ENCODE measurements at regions not wholly inside any gene's neighbourhood (a gene's known extent, or its start where the extent isn't known, plus 50 kb on each side); places are given as distances from the start of the nearest gene placed in this dataset.
"Not testable (repeated sequence)": the region's sequence is repeated elsewhere in the genome, so short reads cannot be mapped to it uniquely, and the experiment has no call there.

DNA sequence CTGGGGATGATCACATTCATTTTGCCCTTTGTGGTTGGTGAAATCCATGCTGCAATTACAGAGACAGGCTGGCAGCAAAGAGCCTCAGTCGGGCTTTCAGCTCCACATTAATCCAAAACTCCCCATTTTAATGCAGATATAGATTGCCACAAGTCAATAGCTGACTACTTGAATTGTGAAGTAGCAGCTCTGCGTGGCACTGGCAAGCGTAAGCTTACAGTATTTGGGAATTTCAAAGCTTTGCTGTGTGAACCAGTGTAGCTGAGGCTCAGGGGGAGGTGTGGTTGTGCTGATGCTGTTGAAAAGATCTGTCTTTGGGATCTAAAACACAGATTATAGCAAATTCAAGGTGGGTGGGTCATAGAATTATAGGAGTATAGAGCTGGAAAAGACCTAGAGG, 290.3 kb upstream of the ONECUT1 start:
- intact Hi-C loops (cut with DNase I), result no loop called here
- no peak for DNase-seq (ENCODE audit: low spot score)

DNA sequence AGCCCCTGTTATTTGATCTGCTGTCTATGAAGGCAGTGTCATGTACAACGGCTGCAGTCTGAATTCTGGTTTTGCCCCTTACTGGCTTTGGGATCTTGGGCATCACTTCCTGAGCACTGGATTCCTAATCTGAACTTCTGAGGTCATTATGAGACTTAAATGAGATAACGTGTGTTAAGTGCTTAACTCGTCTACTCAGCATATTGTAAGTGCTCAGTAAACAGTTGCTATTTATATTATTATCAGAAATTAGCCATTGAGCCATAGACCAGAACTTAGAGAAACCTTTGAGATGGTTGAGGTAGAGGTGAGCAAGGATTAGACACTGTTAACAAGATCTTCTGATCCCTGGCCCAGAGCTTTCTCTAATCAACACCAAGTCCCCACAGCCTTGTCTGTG, 284.1 kb upstream of the ONECUT1 start:
- intact Hi-C loops (cut with DNase I), result no loop called here
- no peak for DNase-seq (ENCODE audit: low spot score)

DNA sequence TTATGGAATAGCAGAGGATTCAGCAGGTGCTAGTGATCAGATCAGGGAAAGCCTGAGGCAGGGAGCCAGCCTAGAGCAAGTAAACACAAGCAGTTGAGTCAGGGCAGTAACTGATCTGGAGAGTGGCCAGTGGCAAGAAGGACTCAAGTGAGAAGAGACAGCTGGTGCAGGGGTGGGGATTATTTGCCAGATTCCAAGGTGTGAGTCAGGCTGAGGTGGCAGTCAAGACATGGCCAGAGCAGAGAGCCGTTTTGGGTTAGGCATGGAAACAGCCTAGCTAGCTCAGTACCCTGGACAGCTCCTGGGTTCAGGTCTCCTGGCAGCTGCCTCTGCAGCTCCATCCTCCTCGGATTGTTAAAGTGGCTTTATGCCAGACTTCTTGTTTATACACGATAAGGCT, 281.9 kb upstream of the ONECUT1 start:
- intact Hi-C loops (cut with DNase I), result no loop called here
- no peak for DNase-seq (ENCODE audit: low spot score)

- intact Hi-C loops (cut with DNase I), result no loop called here
- no peak for DNase-seq (ENCODE audit: low spot score)
Measured at GRCh38 chr15:53068636-53069035, 278.5 kb upstream of the ONECUT1 start.

- intact Hi-C loops (cut with DNase I), result no loop called here
- DNase-seq (ENCODE audit: low spot score), result no peak
Measured at GRCh38 chr15:53059273-53060043, 269.3 kb upstream of the ONECUT1 start.

GRCh38 chr15:53046153-53046790, 256.1 kb upstream of the ONECUT1 start:
- DNase-seq (ENCODE audit: low spot score), result no peak
- intact Hi-C loops (cut with DNase I), result loop anchor here in 1 of 2 donors (10.0 kb wide), 1 partner anchor 131 kb away; no protein-coding TSS in a partner anchor

- DNase-seq (ENCODE audit: low spot score), result no peak
- intact Hi-C loops (cut with DNase I), result no loop called here
Measured at GRCh38 chr15:53038655-53038941, 248.5 kb upstream of the ONECUT1 start.

DNA sequence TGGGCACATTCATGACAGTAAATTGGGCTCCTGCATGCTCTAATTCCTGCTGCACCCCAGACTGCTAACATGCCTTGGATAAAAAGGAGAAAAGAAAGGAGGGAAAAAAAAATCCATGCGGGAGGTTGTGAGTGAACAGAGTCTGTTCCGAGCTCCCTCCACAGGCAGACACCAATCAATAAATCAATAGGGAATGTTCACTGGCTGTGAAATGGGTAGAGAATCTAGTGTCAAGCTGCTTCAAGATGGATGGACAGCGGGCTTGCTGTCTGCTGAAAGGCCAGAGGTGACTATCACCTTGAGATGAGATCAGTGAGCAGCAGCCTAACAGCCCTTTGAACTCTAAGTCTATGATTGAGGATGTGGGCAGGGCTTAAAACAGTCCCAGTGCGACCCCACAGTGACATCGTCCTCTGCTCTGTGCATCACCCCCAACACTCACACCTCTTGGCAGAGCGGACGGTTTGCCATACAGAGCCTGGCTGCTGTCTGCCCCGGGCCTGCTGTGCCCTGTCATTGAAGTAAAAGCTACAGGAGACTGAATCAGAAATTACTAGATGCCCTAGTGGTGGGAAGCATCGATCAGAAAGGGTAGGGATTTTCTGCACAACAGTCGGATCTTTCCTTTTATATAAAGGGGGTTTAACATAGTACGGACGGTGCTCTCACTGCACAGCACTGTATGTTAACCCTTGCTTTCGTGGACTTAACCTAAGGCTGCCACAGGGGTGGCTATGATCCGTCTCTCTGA, 247.9 kb upstream of the ONECUT1 start:
- intact Hi-C loops (cut with DNase I), result no loop called here
- DNase-seq (ENCODE audit: low spot score), result no peak

DNA sequence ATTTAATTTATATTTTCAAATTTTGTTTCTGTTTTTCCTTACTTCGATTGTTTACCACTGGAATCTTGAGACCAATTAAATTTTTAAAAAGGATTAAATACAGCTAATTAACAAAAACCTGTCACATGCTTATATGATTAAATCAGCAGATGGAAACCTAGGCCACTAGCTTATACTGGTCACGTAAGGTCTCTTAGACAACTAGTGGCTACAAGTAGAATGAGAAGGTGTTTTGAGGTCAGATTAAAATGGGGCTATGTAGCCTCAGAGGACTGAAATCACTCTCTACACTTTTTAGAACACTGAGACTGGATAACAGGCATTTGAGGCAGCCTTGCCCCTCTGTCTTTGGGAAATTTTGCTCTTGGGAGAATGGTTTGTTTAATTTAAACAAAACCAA, 246.5 kb upstream of the ONECUT1 start:
- intact Hi-C loops (cut with DNase I), result no loop called here
- DNase-seq (ENCODE audit: low spot score), result no peak

- no peak for DNase-seq (ENCODE audit: low spot score)
- intact Hi-C loops (cut with DNase I), result no loop called here
Measured at GRCh38 chr15:53034767-53035245, 244.7 kb upstream of the ONECUT1 start.

GRCh38 chr15:53033709-53034108, 243.6 kb upstream of the ONECUT1 start:
- no peak for DNase-seq (ENCODE audit: low spot score)

GRCh38 chr15:53031469-53031868, 241.3 kb upstream of the ONECUT1 start:
- DNase-seq (ENCODE audit: low spot score), result no peak
- intact Hi-C loops (cut with DNase I), result no loop called here

More at GRCh38 chr15:53033709-53034108, 243.6 kb upstream of the ONECUT1 start:
- intact Hi-C loops (cut with DNase I), result no loop called here

DNA sequence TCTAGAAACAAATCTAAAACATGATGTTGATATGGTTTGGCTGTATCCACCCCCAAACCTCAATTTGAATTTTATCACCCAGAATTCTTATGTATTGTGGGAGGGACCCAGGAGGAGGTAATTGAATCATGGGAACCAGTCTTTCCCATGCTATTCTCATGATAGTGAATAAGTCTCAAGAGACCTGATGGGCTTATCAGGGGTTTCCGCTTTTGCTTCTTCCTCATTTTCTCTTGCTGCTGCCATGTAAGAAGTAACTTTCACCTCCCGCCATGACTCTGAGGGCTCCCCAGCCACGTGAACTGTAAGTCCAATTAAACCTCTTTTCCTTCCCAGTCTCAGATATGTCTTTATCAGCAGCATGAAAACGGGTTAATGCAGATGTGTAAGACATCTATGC, 232.7 kb upstream of the ONECUT1 start:
- no peak for DNase-seq (ENCODE audit: low spot score)
- intact Hi-C loops (cut with DNase I), result no loop called here

DNA sequence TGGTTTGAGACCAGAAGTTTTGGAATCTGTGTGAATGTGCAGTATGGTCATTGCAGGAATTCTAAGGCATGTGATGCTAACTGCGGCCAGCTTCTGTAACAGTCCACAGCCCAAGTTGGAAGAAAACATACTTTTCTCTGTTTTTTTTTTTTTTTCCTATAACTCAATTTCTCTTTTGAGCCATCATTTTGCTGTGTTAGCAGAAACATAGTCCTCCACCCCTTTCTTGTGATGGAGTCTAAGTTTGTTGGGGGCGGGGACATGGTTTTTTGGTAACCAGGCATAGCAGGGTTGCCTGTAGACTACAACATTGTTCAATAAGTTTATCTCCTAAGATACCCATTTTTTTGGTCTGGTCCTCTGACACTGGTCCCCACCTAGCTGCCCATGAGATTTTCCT, 223.2 kb upstream of the ONECUT1 start:
- no peak for DNase-seq (ENCODE audit: low spot score)
- intact Hi-C loops (cut with DNase I), result no loop called here

- DNase-seq (ENCODE audit: low spot score); intact Hi-C loops (cut with DNase I): not testable (repeated sequence)
Measured at GRCh38 chr15:53011779-53012178, 221.6 kb upstream of the ONECUT1 start.

- DNase-seq (ENCODE audit: low spot score), result no peak
- intact Hi-C loops (cut with DNase I), result no loop called here
Measured at GRCh38 chr15:53009093-53009492, 219.0 kb upstream of the ONECUT1 start.

DNA sequence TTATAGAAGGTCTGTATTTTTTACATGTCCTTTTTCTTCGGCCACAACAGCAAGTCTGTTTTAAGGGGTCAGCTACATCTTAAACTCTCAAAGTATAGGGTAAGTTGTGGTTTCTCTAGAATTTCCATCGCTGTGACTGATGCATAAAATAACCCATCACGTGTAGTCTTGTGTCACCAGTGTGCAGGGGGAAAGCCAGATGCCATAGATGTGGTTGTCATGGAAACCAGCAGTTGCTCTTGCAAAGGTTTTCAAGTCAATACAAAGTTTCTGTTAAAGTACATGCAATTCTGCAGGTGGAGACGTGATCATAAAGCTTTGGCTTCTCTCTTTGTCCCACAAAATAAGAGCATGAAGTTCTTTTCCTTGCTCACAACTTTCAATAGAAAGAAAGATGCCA, 210.3 kb upstream of the ONECUT1 start:
- no peak for DNase-seq (ENCODE audit: low spot score)
- intact Hi-C loops (cut with DNase I), result no loop called here

DNA sequence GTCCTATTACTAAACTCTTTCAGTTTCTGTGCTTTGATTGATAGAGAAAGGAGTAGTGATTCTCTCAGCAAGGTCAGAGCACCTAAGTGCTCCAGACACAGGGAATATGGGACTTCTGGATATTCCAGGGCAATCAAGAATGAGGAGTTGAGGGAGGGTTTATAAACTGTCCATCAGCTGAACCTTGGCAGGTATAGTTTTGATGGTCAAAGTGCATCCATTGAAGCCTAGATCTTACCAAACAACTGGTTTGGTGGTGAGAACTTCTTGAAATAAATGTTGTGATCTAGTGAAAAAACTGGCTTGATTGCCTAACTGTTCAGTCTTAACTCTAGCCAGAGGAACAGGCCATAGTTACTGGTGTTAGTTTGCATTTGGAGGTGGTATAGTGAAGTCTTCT, 207.0 kb upstream of the ONECUT1 start:
- intact Hi-C loops (cut with DNase I), result no loop called here
- DNase-seq (ENCODE audit: low spot score), result no peak

DNA sequence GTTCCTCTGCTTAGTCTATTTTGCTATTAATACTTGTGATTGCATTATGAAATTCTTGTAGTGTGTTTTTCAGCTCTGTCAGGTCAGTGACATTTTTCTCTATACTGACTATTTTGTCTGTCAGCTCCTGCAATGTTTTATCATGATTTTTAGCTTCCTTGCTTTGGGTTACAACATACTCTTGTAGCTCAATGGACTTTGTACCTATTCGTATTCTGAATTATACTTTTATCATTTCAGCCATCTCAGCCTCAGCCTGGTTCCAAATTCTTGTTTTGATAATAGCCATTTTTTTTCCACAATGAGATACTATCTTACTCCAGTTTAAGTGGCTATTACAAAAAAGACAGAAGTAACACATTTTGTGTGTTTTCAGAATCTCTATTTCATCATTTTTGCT, 204.2 kb upstream of the ONECUT1 start:
- intact Hi-C loops (cut with DNase I), result no loop called here
- no peak for DNase-seq (ENCODE audit: low spot score)

DNA sequence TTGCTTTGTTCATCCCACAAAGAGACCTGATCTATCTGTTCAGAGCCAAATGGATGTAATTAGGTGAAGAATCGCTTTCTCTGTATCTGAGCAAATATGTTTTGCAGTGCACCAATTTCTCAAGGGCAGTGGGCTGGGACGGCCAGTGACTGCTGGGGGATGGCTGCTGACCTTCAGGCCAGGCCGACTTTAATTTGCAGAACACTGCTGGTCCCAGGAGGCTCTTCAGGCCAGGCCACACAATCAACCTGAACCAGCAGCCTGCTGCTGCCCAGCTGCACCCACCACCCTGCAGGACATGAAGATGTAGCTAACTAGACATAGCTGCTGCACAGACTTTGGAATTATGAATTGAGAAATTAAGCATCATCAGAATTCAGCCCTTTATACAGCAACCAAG, 194.4 kb upstream of the ONECUT1 start:
- intact Hi-C loops (cut with DNase I), result no loop called here
- no peak for DNase-seq (ENCODE audit: low spot score)

- intact Hi-C loops (cut with DNase I), result no loop called here
- no peak for DNase-seq (ENCODE audit: low spot score)
Measured at GRCh38 chr15:52980446-52980845, 190.3 kb upstream of the ONECUT1 start.
